ENCODE measurements at regions not wholly inside any gene's neighbourhood (a gene's known extent, or its start where the extent isn't known, plus 50 kb on each side); places are given as distances from the start of the nearest gene placed in this dataset.

DNA sequence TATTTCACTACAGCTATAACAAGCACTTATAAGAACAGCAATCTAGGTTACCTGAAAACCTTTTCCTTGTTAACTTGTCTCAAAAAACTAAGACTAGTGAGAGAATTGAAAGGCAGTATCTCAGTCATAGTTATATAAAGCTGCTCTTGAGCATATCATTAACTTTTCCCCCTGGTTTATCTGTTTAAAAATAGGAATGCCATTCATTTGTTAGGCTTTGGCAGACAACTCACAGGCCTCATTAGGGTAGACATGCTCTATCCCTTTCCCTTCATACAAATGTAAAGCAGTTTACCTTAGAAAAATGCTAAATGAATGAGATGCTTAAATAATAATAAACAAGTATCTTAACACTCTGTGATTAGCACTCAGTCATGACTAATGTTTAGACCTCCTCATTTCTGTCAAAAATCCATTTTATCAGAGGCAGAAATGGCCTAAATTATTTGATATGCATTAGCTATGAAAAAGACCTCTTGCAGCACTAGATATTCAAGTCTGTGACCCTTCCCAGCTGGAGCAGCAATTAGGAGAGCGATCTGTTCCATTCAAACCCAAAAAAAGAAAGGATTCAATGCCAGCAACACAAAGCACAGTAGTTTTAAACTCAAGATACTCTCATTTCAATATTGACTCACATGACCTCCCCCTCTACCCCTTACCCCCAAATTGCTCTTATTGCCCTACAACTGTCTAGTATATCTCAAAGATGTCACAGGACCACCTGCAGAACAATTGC is 1578.8 kb upstream of the WWC1 start:
- Histone ChIP-seq H3K9ac (ENCODE audit: control insufficient read depth, extremely low read depth, insufficient read depth, low read length) (no peak overlapping the region), H3K79me2 (ENCODE audit: control insufficient read depth, insufficient read depth, low read length) (no peaks in the 10 kb centered on the region), H4K20me1 (ENCODE audit: control insufficient read depth, extremely low read depth, insufficient read depth, low read length) (no peaks in the 10 kb centered on the region), H3K4me1 (ENCODE audit: control insufficient read depth, extremely low read depth, insufficient read depth, low read length) (no peaks in the 10 kb centered on the region), H3K4me2 (ENCODE audit: control insufficient read depth, extremely low read depth, insufficient read depth, low read depth, low read length) (no peak overlapping the region), H3K27me3 (ENCODE audit: control insufficient read depth, extremely low read depth, insufficient read depth, low read length) (no peaks in the 10 kb centered on the region), H3K4me3 (ENCODE audit: control insufficient read depth in 2 of 3, extremely low read depth in 1 of 3, insufficient read depth in 2 of 3, low read depth in 1 of 3, low read length in 3 of 3) (no peak overlapping the region), H3K27ac (ENCODE audit: control insufficient read depth, insufficient read depth, low read length) (no peak overlapping the region), H2AFZ (ENCODE audit: control insufficient read depth, low read length) (no peak overlapping the region), H3K9me3 (ENCODE audit: control insufficient read depth, low read depth, low read length) (no peaks in the 10 kb centered on the region), H3K36me3 (ENCODE audit: control insufficient read depth in 2 of 2, extremely low read depth in 1 of 2, insufficient read depth in 2 of 2, low read length in 2 of 2) (no peaks in the 10 kb centered on the region), H3K9me1 (ENCODE audit: control insufficient read depth, extremely low read depth, insufficient read depth, low read length) (no peaks in the 10 kb centered on the region)
- no peak for FAIRE-seq
- no peak for DNase-seq (ENCODE audit: low read depth, low spot score)
- TF ChIP-seq, protein P1, sequence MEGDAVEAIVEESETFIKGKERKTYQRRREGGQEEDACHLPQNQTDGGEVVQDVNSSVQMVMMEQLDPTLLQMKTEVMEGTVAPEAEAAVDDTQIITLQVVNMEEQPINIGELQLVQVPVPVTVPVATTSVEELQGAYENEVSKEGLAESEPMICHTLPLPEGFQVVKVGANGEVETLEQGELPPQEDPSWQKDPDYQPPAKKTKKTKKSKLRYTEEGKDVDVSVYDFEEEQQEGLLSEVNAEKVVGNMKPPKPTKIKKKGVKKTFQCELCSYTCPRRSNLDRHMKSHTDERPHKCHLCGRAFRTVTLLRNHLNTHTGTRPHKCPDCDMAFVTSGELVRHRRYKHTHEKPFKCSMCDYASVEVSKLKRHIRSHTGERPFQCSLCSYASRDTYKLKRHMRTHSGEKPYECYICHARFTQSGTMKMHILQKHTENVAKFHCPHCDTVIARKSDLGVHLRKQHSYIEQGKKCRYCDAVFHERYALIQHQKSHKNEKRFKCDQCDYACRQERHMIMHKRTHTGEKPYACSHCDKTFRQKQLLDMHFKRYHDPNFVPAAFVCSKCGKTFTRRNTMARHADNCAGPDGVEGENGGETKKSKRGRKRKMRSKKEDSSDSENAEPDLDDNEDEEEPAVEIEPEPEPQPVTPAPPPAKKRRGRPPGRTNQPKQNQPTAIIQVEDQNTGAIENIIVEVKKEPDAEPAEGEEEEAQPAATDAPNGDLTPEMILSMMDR (optimal IDR thresholded peaks at IDR 0.05 in 1 of 3, IDR thresholded peaks at IDR 0.05 in 1 of 3, conservative IDR thresholded peaks at IDR 0.05 in 1 of 3; ENCODE audit: extremely low read depth in 1 of 3, insufficient read depth in 2 of 3, low read length in 3 of 3), result no peak
- TF ChIP-seq EZH2 (IDR thresholded peaks at IDR 0.05; ENCODE audit: low read length), result no peak
- dilution Hi-C loops (cut with MboI; ENCODE audit: extremely low pct_ligation_motif_present, low sequenced_read_pairs), result no loop called here

DNA sequence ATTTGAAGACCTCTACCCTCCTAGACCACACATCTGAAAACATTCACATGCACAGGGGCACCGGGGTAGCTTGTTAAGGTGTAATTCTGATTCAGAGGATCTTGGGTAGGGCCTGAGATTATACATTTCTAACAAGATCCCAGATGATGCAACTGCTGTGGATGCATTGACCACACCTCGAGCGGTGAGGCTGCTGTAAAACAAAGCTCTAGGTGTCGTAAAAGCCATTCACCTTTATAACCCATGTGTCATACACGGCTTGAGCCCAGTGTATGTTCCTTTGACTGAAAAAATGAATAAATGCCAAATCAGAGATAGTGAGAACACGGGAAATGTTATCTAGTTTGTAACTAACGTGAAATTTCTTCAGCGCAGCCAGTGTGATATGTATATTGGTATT is 1578.2 kb upstream of the WWC1 start:
- Histone ChIP-seq H3K4me2 (ENCODE audit: control insufficient read depth, extremely low read depth, insufficient read depth, low read depth, low read length) (no peak overlapping the region), H3K9me1 (ENCODE audit: control insufficient read depth, extremely low read depth, insufficient read depth, low read length) (no peaks in the 10 kb centered on the region), H3K9ac (ENCODE audit: control insufficient read depth, extremely low read depth, insufficient read depth, low read length) (no peak overlapping the region), H3K36me3 (ENCODE audit: control insufficient read depth in 2 of 2, extremely low read depth in 1 of 2, insufficient read depth in 2 of 2, low read length in 2 of 2) (no peaks in the 10 kb centered on the region), H3K27me3 (ENCODE audit: control insufficient read depth, extremely low read depth, insufficient read depth, low read length) (no peaks in the 10 kb centered on the region), H3K9me3 (ENCODE audit: control insufficient read depth, low read depth, low read length) (no peaks in the 10 kb centered on the region), H2AFZ (ENCODE audit: control insufficient read depth, low read length) (no peak overlapping the region), H3K79me2 (ENCODE audit: control insufficient read depth, insufficient read depth, low read length) (no peaks in the 10 kb centered on the region), H3K4me1 (ENCODE audit: control insufficient read depth, extremely low read depth, insufficient read depth, low read length) (no peaks in the 10 kb centered on the region), H3K27ac (ENCODE audit: control insufficient read depth, insufficient read depth, low read length) (no peak overlapping the region), H3K4me3 (ENCODE audit: control insufficient read depth in 2 of 3, extremely low read depth in 1 of 3, insufficient read depth in 2 of 3, low read depth in 1 of 3, low read length in 3 of 3) (no peak overlapping the region), H4K20me1 (ENCODE audit: control insufficient read depth, extremely low read depth, insufficient read depth, low read length) (no peaks in the 10 kb centered on the region)
- dilution Hi-C loops (cut with MboI; ENCODE audit: extremely low pct_ligation_motif_present, low sequenced_read_pairs), result no loop called here
- no peak for FAIRE-seq
- no peak for TF ChIP-seq EZH2 (IDR thresholded peaks at IDR 0.05; ENCODE audit: low read length)
- TF ChIP-seq, protein P1 (optimal IDR thresholded peaks at IDR 0.05 in 1 of 3, IDR thresholded peaks at IDR 0.05 in 1 of 3, conservative IDR thresholded peaks at IDR 0.05 in 1 of 3; ENCODE audit: extremely low read depth in 1 of 3, insufficient read depth in 2 of 3, low read length in 3 of 3), result no peak
- no peak for DNase-seq (ENCODE audit: low read depth, low spot score)

All from keratinocyte (primary cell).